IPS-NIHi7 (cell line): ENCODE measurements at regions not wholly inside any gene's neighbourhood (a gene's known extent, or its start where the extent isn't known, plus 50 kb on each side); places are given as distances from the start of the nearest gene placed in this dataset.

ENCODE experiments used
- DNase-seq: peaks from one replicate; pipeline ENCODE4 v3.0.0; 2012; ENCODE audit warnings: mixed read lengths; ENCODE audit errors: extremely low spot score

GRCh38 chr18:29711932-29712331 is 1330.6 kb downstream of the DSC3 start:
- DNase-seq: peak; percentile 24

- no peak for DNase-seq
Measured at GRCh38 chr18:29693334-29693733, 1349.2 kb downstream of the DSC3 start.

DNA sequence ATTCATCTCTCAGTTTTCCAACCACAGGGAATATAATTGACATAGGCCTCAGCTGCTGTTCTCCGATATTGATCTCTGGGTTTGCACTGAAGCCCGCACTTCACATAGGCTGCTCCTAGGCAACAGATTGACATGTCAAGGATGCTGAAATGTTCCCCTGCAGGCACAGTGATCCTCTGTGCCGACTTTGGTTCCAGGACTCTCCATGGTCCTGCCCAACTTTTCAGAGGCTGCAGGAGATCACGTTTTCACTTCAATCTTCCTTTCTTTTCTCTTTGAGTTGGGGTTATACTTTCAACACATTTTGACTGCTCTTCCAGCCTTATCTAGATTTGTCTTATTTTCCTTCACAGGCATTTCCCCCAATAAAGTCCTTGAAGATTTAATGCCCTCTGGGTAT is 1361.0 kb downstream of the DSC3 start:
- peak; percentile 8 for DNase-seq

DNA sequence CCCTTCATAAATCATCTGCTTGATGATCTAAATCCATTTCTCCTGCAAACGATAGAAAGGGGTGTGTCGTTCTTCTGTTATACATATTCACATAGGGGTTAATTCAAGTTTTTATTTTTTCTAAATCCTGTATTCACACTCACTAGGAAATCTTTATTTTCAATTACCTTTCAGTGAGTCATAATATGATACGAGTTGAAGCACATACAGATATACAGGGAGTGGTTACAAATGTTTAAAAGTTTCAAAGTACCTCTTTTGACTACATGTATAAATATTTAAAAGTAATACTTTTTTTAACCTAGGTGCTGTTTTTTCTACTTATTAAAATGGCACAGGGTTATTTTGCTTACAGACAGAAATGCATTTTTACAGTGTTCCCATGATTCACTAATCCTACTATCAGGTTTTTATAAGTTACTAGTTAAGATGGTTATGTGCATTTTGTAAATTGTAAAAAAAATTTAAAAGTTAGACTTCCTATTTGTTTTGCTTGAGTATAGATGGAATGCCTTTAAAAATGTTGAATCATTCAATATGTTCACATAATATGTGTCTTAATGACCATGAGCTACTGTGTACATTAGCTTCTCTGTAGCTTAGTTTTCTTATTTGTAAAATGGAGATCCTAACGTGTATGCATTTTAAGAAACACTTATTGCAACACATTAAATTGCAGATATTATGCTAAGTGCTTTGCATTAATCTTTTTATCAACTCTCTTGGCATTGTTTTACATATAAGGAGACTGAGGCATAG is 1378.1 kb downstream of the DSC3 start:
- no peak for DNase-seq

DNA sequence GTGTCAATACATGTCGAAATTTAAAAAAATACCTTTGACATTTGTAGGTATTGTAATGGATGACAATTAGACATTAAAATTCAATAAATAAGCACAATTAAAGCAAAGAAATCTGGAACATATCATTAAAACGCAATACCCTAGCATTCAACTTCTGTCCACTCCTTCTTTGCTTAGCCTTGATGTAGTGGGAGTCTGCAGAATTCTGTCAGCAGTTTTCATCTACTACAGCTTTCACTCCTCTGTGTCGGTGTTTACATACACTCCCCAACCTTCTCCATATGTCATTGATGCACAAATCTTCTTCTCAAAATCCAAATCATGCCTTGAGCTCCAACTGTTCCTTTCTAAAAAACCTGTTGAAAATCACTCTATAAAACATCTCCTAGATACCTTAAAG is 1380.6 kb downstream of the DSC3 start:
- no peak for DNase-seq

DNA sequence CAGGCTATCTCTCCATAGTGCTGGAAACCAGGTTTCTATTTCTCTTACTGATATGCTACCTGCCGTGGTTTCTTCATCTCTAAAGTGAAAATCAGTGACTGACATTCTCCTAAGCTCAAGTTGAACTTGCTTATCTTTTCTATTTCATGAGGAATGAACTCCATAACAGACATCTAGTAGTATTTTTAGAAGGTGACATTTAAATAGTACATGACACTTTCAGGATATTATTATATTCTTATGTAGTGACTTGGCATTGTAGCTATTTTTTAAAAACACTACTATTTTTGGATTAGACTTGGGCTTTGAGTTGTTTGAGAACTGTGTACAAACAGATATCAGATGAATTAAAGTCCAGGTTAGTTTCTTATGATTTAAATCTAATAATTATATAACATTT is 1381.8 kb downstream of the DSC3 start:
- no peak for DNase-seq

DNA sequence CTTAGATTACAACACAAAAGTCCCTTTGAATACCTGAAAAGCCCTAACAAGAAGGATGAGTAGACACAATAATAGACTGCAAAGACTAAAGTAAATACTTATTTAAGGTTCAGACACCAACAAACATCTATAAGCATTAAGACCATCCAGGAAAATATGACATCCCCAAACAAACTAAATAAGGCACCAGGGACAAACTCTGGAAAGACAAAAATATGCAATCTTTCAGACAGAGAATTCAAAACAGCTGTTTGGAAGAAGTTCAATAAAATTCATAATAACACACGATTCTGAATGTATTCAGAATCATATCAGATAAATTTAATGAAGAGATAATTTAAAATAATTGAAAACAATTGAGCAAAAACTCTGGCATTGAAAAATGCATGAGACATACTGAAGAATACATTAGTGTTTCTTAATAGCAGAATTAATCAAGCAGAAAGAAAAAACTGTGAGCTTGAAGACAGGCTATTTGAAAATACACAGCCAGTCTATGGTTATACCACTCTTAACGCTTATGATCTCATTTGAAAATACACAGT is 1388.8 kb downstream of the DSC3 start:
- DNase-seq: no peak

- no peak for DNase-seq
Measured at GRCh38 chr18:29652797-29653196, 1389.7 kb downstream of the DSC3 start.

DNA sequence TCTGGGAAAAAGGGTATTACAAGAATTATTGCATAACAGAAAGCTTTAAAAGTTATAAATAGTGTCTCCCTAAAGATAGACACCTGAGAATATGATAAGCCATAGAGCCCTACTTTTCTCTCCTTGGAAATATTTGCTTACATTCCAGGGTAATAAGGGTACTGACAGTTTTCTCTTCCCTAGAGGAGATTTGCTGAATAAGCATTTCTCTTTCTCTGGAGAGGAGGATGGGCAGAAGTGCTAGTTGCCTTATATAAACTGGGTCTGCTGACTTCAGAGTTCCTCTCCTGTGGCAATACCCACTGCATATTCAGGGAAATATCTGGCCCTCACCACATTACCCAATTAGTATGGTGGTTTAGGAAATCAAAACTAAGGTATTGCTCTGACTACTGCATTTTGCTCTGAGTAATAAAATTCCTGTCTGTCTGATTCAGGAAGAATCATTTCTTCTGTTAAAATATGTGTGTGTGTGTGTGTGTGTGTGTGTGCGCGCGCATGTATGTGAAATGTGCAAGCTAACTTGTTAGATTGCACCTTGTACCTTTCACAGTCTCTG is 1391.3 kb downstream of the DSC3 start:
- DNase-seq: no peak

- DNase-seq: no peak
Measured at GRCh38 chr18:29648891-29649290, 1393.7 kb downstream of the DSC3 start.

GRCh38 chr18:29647700-29648099 is 1394.8 kb downstream of the DSC3 start:
- DNase-seq: no peak

DNA sequence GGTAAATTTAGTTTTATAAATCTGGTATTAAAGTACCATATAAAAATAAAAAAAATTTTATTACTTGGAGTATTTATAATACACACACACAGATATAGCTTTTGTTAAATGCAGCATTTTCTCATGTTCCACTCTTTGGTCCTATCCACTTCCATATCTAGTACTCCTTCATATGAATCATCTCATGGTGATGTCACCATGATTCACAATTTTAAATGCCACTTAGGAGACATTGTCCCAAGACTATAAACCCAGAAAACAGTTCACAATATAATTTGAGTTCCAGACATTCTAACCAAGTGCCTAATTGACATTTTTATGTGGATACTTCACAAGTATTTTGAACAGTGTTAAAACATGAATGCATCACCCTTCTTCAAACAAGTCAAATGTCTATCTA is 1398.3 kb downstream of the DSC3 start:
- no peak for DNase-seq

- DNase-seq: no peak
Measured at GRCh38 chr18:29629493-29630036, 1413.0 kb downstream of the DSC3 start.

GRCh38 chr18:29626094-29626493 is 1416.4 kb downstream of the DSC3 start:
- DNase-seq: no peak

GRCh38 chr18:29616867-29617266 is 1425.7 kb downstream of the DSC3 start:
- peak; percentile 7 for DNase-seq

- no peak for DNase-seq
Measured at GRCh38 chr18:29608982-29609381, 1432.1 kb upstream of the CDH2 start.

GRCh38 chr18:29605365-29605764 is 1428.4 kb upstream of the CDH2 start:
- DNase-seq: no peak

DNA sequence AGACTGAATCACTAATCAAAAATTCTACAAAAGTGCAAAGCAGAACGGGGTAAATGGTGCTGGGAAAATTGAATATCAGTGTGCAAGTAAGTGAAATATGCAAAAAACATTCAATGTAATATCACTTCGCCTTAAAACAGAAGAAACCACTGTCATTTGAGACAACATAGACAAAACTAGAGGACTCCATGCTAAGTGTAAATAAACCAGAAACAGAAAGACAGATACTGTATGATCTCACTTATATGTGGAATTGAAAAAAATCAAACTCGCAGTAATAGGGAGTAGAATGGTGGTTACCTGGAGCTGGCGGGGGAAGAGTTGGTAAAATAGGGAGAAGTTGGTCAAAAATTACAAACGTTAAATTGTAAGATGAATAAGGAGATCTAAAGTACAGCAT is 1420.0 kb upstream of the CDH2 start:
- DNase-seq: no peak

DNA sequence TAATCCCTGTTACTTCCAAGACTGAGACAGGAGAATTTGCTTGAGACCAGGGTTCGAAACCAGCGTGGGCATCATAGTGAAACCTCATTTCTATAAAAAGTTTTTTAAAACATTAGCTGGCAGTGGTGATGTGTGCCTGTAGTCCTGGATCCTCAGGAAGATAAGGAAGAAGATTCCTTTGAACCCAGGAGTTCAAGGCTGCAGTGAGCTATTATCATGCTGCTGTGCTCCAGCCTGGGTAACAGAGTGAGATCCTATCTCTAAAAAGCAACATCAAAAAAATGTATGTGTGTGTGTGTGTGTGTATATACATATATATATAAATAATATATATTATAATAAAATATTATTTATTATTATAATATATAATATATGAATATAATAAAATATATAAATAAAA is 1417.6 kb upstream of the CDH2 start:
- DNase-seq: no peak

DNA sequence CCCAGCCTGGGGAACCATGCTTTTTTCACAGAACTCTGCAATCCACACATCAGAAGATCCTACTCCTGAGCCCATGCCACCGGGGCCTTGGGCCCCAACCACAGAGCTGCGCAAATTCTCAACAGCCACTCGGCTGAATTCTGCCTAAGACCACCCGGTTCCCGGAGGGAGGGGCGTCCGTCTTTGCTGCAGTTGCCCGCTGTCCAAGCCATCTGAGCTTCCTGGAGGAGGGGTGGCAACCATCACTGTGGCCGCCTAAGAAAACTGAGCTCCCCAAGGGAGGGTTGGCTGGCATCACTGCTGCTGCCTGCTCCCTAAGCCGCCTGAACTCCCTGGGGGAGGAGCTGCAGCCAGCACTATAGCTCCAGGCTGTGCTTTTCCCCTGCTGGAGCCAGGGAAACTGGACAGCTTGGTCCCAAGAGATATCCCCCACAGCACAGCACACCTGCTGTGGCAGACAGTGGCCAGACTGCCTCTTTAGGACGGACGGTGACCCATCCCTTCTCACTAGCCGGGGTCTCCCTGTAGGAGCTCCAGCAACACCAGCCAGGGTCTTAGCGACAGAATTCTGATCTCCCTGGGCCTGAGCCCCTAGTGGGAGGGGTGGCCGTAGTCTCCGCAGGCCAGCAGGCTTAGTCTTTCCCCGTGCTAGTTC is 1411.6 kb upstream of the CDH2 start:
- no peak for DNase-seq

GRCh38 chr18:29586210-29586609 is 1409.3 kb upstream of the CDH2 start:
- peak; percentile 16 for DNase-seq

DNA sequence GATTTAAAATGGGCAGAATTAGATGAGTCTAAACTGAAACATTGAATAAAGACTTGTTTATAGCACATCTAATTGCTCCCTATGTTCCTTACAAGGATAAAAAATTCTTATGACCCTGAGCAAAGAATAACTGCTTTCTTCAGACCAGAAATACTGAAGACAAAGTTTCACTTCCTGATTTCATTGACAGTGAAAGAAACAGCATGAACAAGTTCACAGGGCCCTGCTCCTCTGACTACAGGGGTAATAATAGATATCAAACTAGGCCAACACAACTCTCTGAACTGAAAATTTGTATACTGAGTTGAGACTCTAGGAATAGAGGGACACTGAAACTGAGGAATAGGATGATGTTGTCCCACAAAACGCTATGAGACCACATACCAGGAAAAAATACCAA is 1383.3 kb upstream of the CDH2 start:
- DNase-seq: no peak

DNA sequence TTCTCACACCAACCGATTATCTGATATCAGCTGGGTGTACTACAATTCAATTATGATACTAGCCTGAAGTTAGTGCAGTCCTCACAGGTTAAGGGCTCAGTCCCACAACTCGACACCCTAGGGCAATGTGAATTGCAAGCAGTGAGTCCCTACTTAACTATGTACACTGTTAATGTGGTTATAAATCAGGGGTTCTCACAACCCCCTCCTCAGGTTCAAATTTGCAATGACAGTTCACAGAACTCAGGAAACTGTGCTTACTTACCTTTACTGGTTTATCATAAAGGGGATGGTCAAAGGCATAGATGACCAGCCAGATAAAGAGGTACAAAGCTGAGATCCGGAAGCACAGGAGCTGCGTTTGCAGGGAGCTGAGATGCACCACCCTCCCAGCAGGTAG is 1379.1 kb upstream of the CDH2 start:
- no peak for DNase-seq
